Activated CD4-positive, alpha-beta T cell treated with anti-CD3 and anti-CD28 coated beads, Interleukin-2, amount 50 U/mL, for 16 hours (primary cell): ENCODE measurements at regions not wholly inside any gene's neighbourhood (a gene's known extent, or its start where the extent isn't known, plus 50 kb on each side); places are given as distances from the start of the nearest gene placed in this dataset.

Experiments used
- DNase-seq: peaks from one replicate; pipeline ENCODE4 v3.0.0-alpha.2; 2020

GRCh38 chr12:54708826-54709225 is 60.7 kb upstream of the DCD start:
- no peak for DNase-seq

- no peak for DNase-seq
Observed at GRCh38 chr12:54704202-54704601, 56.0 kb upstream of the DCD start.

- DNase-seq: peak; percentile 50
Observed at GRCh38 chr12:54701940-54702592, 53.9 kb upstream of the DCD start.

- DNase-seq: no peak
Observed at GRCh38 chr12:54700849-54701248, 52.7 kb upstream of the DCD start.

- DNase-seq: no peak
Observed at GRCh38 chr12:54700301-54700700, 52.1 kb upstream of the DCD start.
